A673 (cell line): ENCODE measurements at regions not wholly inside any gene's neighbourhood (a gene's known extent, or its start where the extent isn't known, plus 50 kb on each side); places are given as distances from the start of the nearest gene placed in this dataset.

Source experiments
- BruUV-seq: library from RNA; stranded (reverse); fragments of 400-500 nt; replicated peaks from 2 replicates; lab custom pipeline; 2021; lab: Mats Ljungman, UMichigan
- CTCF ChIA-PET: fragments of 300-600 bp; sonication (Branson Sonifier 250); formaldehyde crosslinking; loops from one replicate; lab custom pipeline; 2022; ENCODE audit warnings: antibody characterized with exemption; lab: Charles Lee
- POLR2A ChIA-PET: fragments of 300-600 bp; sonication (Branson Sonifier 250); formaldehyde crosslinking; loops from one replicate; lab custom pipeline; 2022; ENCODE audit warnings: antibody characterized with exemption; ENCODE audit not compliant: low non-redundant PET; lab: Charles Lee
- DNase-seq: peaks from one replicate; pipeline ENCODE4 v3.0.0-alpha.2; 2015; ENCODE audit warnings: low spot score
- H3K27ac ChIP-seq: fragments of 200-600 bp; sonication (generic); 2 replicates; pipeline ENCODE4 v1.5.1; 2016; ENCODE audit warnings: mixed run types, low read depth, mild to moderate bottlenecking, mixed read lengths, antibody characterized with exemption, low read length; ENCODE audit not compliant: poor library complexity, severe bottlenecking
- H3K27me3 ChIP-seq: fragments of 200-600 bp; sonication (generic); replicated peaks from 2 replicates; pipeline ENCODE4 v1.6.1; 2017; ENCODE audit warnings: mixed run types, low read depth, mild to moderate bottlenecking, mixed read lengths, antibody characterized with exemption, low read length; ENCODE audit not compliant: insufficient read depth, poor library complexity
- H3K36me3 ChIP-seq: fragments of 200-600 bp; sonication (generic); 2 replicates; pipeline ENCODE4 v1.6.1; 2016; ENCODE audit warnings: mixed run types, mild to moderate bottlenecking, mixed read lengths, antibody characterized with exemption, low read length; ENCODE audit not compliant: insufficient read depth, poor library complexity, severe bottlenecking
- H3K4me1 ChIP-seq: fragments of 200-600 bp; sonication (generic); 2 replicates; pipeline ENCODE4 v1.6.1; 2017; ENCODE audit warnings: mixed run types, mild to moderate bottlenecking, mixed read lengths, antibody characterized with exemption, low read length; ENCODE audit not compliant: insufficient read depth, poor library complexity, severe bottlenecking
- H3K4me3 ChIP-seq: fragments of 200-600 bp; sonication (generic); 2 replicates; pipeline ENCODE4 v1.5.1; 2016; ENCODE audit warnings: low read depth, mixed run types, mild to moderate bottlenecking, mixed read lengths, low read length; ENCODE audit not compliant: poor library complexity, severe bottlenecking
- H3K9me3 ChIP-seq: fragments of 200-600 bp; sonication (generic); 2 replicates; pipeline ENCODE4 v1.6.1; 2016; ENCODE audit warnings: mixed run types, low read depth, mild to moderate bottlenecking, mixed read lengths, antibody characterized with exemption, low read length; ENCODE audit not compliant: poor library complexity, severe bottlenecking
- CTCF ChIP-seq: fragments of 300-800, 200-600 bp; sonication (generic); conservative IDR thresholded peaks from 2 replicates; pipeline ENCODE4 v1.5.1; 2017; ENCODE audit warnings: low read depth, mild to moderate bottlenecking, antibody characterized with exemption, low read length, moderate library complexity, mixed read lengths
- EZH2 ChIP-seq: fragments of 200-600 bp; sonication (generic); IDR thresholded peaks from 2 replicates; pipeline ENCODE4 v1.6.1; 2017; ENCODE audit warnings: borderline replicate concordance, low read depth, mild to moderate bottlenecking, mixed read lengths, antibody characterized with exemption, low read length; ENCODE audit not compliant: poor library complexity, severe bottlenecking
- intact Hi-C: fragments of 100-400 bp; cut with micrococcal nuclease; formaldehyde crosslinking; loops from one replicate; pipeline ENCODE4 v1.10.0; 2022; ENCODE audit not compliant: unreplicated experiment

DNA sequence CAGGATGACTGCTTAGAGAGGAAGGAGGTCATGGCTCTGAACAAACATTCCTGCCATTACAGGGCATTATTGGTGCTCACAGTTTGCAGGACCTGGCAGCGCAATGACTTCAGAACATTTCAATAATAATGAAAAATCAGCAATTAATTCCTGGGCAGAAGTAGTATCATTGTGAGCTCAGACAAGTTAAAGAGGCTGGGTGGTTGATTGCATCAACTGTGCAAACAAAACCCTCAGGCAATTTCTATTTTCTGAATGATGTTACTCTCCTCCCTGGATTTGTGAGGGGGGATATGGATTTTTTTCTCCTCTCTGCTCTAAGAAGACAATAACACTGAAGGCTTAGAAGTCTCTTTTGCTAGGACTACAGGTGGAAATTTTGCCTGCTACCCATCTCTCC is 168.1 kb upstream of the TACR1 start:
- no peaks in the 10 kb centered on the region for H3K36me3 ChIP-seq
- no peak overlapping the region for H3K27ac ChIP-seq
- no peak for DNase-seq
- ChIA-PET POLR2A (no interaction called here), CTCF (no interaction called here)
- H3K4me1 ChIP-seq, result no peaks in the 10 kb centered on the region
- TF ChIP-seq EZH2 (no peak), CTCF (no peak)
- no peaks in the 10 kb centered on the region for H3K9me3 ChIP-seq
- H3K4me3 ChIP-seq, result no peak overlapping the region
- no TSS peak for BruUV-seq
- H3K27me3 ChIP-seq, result no peaks in the 10 kb centered on the region
- intact Hi-C loops, result no loop called here

DNA sequence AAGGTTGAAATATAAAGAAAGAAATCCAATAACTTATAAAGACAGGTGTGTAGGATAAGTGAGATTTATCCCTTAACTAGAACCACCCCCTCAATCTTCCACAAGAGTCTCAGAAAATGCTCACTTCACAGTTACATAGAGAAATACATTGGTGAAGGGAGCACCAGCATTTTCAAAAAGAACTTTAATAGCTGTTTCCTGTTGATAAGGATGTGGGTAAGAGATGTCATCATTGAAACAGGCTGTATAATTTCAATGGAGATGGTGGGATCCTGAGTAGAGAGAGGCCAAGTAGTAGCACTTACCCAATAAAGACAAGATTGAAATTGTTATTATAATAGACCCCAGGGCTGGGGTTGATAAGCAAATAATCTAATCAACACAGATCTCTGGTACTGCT is 162.2 kb upstream of the TACR1 start:
- intact Hi-C loops, result no loop called here
- TF ChIP-seq CTCF (no peak), EZH2 (no peak)
- H3K4me1 ChIP-seq, result no peaks in the 10 kb centered on the region
- no peaks in the 10 kb centered on the region for H3K27me3 ChIP-seq
- no peak overlapping the region for H3K27ac ChIP-seq
- CTCF ChIA-PET, result no interaction called here
- no TSS peak for BruUV-seq
- POLR2A ChIA-PET, result no interaction called here
- DNase-seq, result no peak
- H3K36me3 ChIP-seq, result no peaks in the 10 kb centered on the region
- no peak overlapping the region for H3K4me3 ChIP-seq
- no peaks in the 10 kb centered on the region for H3K9me3 ChIP-seq

GRCh38 chr2:75360945-75361344 is 161.6 kb upstream of the TACR1 start:
- TF ChIP-seq CTCF (no peak), EZH2 (no peak)

More at GRCh38 chr2:75360945-75361344, 161.6 kb upstream of the TACR1 start:
- no peak overlapping the region for H3K27ac ChIP-seq
- no peak for DNase-seq
- CTCF ChIA-PET, result no interaction called here
- intact Hi-C loops, result no loop called here
- H3K4me3 ChIP-seq, result no peak overlapping the region
- H3K27me3 ChIP-seq, result no peaks in the 10 kb centered on the region
- no TSS peak for BruUV-seq
- no peaks in the 10 kb centered on the region for H3K36me3 ChIP-seq
- no peaks in the 10 kb centered on the region for H3K9me3 ChIP-seq
- POLR2A ChIA-PET, result no interaction called here
- no peaks in the 10 kb centered on the region for H3K4me1 ChIP-seq
